ENCODE measurements at regions not wholly inside any gene's neighbourhood (a gene's known extent, or its start where the extent isn't known, plus 50 kb on each side); places are given as distances from the start of the nearest gene placed in this dataset.

GRCh38 chr2:146481629-146482028, 1363.2 kb upstream of the ACVR2A start:
- Histone ChIP-seq H3K27ac (ENCODE audit: low read depth) (no peak overlapping the region), H3K79me2 (replicated peaks; ENCODE audit: insufficient read depth) (no peaks in the 10 kb centered on the region), H4K20me1 (replicated peaks; ENCODE audit: insufficient read depth) (no peaks in the 10 kb centered on the region), H2AFZ (peak overlapping the region; percentile 56; the same call in 1 of the 2 replicates), H3K4me3 (no peak overlapping the region), H3K4me1 (ENCODE audit: insufficient read depth) (no peaks in the 10 kb centered on the region), H3F3A (replicated peaks; ENCODE audit: low read depth) (no peaks in the 10 kb centered on the region), H3K27me3 (ENCODE audit: insufficient read depth) (no peaks in the 10 kb centered on the region), H3K9me2 (ENCODE audit: insufficient read depth) (no peaks in the 10 kb centered on the region), H3K4me2 (no peak overlapping the region), H3K36me3 (ENCODE audit: insufficient read depth) (no peaks in the 10 kb centered on the region)
- Mint-ChIP-seq H3K27me3 (ENCODE audit: insufficient read depth, low read depth, poor library complexity) (no peaks in the 10 kb centered on the region), H3K36me3 (ENCODE audit: low read depth) (no peaks in the 10 kb centered on the region), H3K4me1 (peaks cover 8% of the 10 kb centered on the region; the same call in 2 of the 3 replicates), H3K4me3 (no peak overlapping the region), H3K27ac (no peak overlapping the region), H3K9me3 (no peaks in the 10 kb centered on the region)
- DNase-seq (ENCODE audit: low spot score) (no peak), ATAC-seq (no peak)
- TF ChIP-seq STAT1 (IDR thresholded peaks at IDR 0.05; ENCODE audit: unreplicated experiment) (no peak), ZNF331 (CRISPR knock-in tag; IDR thresholded peaks at IDR 0.05; ENCODE audit: low read depth) (no peak), ZNF462 (CRISPR knock-in tag; IDR thresholded peaks at IDR 0.05) (no peak), CTCF (conservative IDR thresholded peaks at IDR 0.05; ENCODE audit: low read depth in 2 of 2) (no peak), ETS1 (IDR thresholded peaks at IDR 0.05) (no peak), POLR2AphosphoS5 (IDR thresholded peaks at IDR 0.05; ENCODE audit: low read depth) (no peak), EZH2phosphoT487 (IDR thresholded peaks at IDR 0.05; ENCODE audit: unreplicated experiment) (no peak), CREB1 (CRISPR knock-in tag; IDR thresholded peaks at IDR 0.05; ENCODE audit: low read depth) (no peak), JUNB (IDR thresholded peaks at IDR 0.05; ENCODE audit: unreplicated experiment) (no peak), NANOG (IDR thresholded peaks at IDR 0.05; ENCODE audit: borderline replicate concordance) (no peak), ZNF114 (CRISPR knock-in tag; IDR thresholded peaks at IDR 0.05) (no peak), EZH2 (IDR thresholded peaks at IDR 0.05; ENCODE audit: low read depth, unreplicated experiment) (no peak)
- TF ChIP-seq, protein P1, sequence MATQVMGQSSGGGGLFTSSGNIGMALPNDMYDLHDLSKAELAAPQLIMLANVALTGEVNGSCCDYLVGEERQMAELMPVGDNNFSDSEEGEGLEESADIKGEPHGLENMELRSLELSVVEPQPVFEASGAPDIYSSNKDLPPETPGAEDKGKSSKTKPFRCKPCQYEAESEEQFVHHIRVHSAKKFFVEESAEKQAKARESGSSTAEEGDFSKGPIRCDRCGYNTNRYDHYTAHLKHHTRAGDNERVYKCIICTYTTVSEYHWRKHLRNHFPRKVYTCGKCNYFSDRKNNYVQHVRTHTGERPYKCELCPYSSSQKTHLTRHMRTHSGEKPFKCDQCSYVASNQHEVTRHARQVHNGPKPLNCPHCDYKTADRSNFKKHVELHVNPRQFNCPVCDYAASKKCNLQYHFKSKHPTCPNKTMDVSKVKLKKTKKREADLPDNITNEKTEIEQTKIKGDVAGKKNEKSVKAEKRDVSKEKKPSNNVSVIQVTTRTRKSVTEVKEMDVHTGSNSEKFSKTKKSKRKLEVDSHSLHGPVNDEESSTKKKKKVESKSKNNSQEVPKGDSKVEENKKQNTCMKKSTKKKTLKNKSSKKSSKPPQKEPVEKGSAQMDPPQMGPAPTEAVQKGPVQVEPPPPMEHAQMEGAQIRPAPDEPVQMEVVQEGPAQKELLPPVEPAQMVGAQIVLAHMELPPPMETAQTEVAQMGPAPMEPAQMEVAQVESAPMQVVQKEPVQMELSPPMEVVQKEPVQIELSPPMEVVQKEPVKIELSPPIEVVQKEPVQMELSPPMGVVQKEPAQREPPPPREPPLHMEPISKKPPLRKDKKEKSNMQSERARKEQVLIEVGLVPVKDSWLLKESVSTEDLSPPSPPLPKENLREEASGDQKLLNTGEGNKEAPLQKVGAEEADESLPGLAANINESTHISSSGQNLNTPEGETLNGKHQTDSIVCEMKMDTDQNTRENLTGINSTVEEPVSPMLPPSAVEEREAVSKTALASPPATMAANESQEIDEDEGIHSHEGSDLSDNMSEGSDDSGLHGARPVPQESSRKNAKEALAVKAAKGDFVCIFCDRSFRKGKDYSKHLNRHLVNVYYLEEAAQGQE (IDR thresholded peaks at IDR 0.05; ENCODE audit: unreplicated experiment) = no peak

Measured in GM23338 (cell line).